Stomach smooth muscle (tissue), 2 donors: ENCODE measurements at regions not wholly inside any gene's neighbourhood (a gene's known extent, or its start where the extent isn't known, plus 50 kb on each side); places are given as distances from the start of the nearest gene placed in this dataset.

Experiments used
- H3K27ac ChIP-seq: one replicate; pipeline ENCODE4 v1.7.0; 2013; ENCODE audit warnings: mild to moderate bottlenecking, low read length, inconsistent platforms
- H3K27me3 ChIP-seq, 2 donors: one replicate each; pipeline ENCODE4 v1.7.0; 2013; ENCODE audit warnings: low read length in 2 of 2; ENCODE audit not compliant: insufficient read depth in 2 of 2, control insufficient read depth in 1 of 2
- H3K36me3 ChIP-seq, 2 donors: one replicate each; pipeline ENCODE4 v1.7.0; 2013; ENCODE audit warnings: low read length in 2 of 2; ENCODE audit not compliant: control insufficient read depth in 2 of 2, insufficient read depth in 2 of 2
- H3K4me1 ChIP-seq: one replicate; pipeline ENCODE4 v1.7.0; 2013; ENCODE audit warnings: low read length; ENCODE audit not compliant: control insufficient read depth, insufficient read depth
- H3K4me3 ChIP-seq, 2 donors: one replicate each; pipeline ENCODE4 v1.7.0; 2013; ENCODE audit warnings: low read length in 2 of 2
- H3K9ac ChIP-seq, 2 donors: one replicate each; pipeline ENCODE4 v1.7.0; 2013; ENCODE audit warnings: low read length in 2 of 2, mild to moderate bottlenecking in 1 of 2
- H3K9me3 ChIP-seq, 2 donors: one replicate each; pipeline ENCODE4 v1.7.0; 2013; ENCODE audit warnings: low read length in 2 of 2; ENCODE audit not compliant: control insufficient read depth in 2 of 2
- donor health status: healthy.
- donor health status: Pancreatic carcinoma.

DNA sequence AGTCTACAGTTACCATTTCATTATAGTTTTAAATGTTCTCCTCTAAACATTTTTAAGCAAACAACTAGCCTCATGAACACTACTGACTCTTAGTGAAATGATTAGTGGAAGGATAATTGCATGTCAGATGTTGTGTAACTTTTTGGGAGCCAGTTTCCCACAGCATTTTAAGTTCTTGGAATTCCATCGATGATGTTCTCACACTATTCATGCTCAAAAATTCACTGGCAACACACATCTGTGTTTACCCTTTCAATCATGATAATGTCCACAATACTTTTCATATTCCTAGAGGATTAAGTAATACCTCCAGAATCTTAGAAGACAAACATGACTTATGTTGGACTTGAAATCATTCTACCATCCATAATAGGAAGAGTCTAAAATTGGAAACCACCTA, 678.1 kb upstream of the ID4 start:
- H3K9ac ChIP-seq, result no peak overlapping the region
- H3K9me3 ChIP-seq, result no peaks in the 10 kb centered on the region
- H3K36me3 ChIP-seq, result no peaks in the 10 kb centered on the region
- H3K27ac ChIP-seq, result no peak overlapping the region
- peaks cover 2% of the 10 kb centered on the region for H3K4me1 ChIP-seq
- H3K27me3 ChIP-seq, result no peaks in the 10 kb centered on the region
- no peak overlapping the region for H3K4me3 ChIP-seq

DNA sequence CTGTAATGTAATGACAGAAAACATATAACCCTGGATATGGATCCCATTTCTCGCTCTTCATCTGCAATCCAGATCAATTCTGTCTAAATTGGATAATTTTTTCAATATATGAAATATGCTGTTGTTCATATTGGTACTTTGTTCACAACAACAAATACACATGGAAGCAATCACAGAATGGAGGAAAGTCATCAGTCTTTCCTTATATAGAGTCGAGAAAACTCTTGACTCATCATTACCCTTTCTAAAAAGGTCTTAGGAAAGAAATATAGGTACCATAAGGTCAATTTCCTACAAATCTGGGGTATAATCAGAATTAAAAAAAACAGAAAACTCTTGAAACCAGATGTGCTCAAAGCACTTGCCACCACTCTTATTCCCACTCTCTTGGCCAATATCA, 677.6 kb upstream of the ID4 start:
- H3K4me3 ChIP-seq, result no peak overlapping the region
- no peak overlapping the region for H3K27ac ChIP-seq
- no peaks in the 10 kb centered on the region for H3K36me3 ChIP-seq
- no peaks in the 10 kb centered on the region for H3K4me1 ChIP-seq
- no peak overlapping the region for H3K9ac ChIP-seq
- no peaks in the 10 kb centered on the region for H3K27me3 ChIP-seq
- H3K9me3 ChIP-seq, result no peaks in the 10 kb centered on the region

DNA sequence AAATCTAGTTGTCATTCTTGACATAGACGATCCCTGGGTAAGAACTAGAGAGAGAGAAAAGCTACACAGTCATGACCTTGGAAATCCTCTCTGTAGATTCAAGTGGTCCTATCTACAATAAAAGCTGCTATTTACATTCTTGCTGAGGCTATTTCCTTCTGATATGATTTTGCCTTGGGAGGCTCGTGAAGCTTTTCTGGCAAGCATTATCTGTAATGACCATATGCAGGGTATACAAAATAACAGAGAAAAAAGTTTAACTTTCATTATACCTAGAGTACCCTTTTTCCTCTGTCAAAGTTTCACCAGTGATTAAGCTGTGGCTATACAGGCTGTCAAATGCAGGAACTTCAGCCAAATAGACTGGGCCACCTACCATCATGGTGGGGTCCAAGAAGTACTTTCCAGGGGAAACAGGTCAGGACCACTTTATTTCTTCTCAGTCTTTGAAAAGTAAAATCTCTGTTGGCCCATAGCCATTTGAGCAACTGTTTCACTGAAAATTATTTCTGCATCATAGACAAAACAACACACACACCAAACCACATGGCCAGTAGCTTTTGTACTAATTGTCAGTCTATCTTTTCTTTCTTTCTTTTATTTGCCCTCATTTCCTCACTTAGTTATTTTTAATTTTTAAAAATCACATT, 677.0 kb upstream of the ID4 start:
- no peaks in the 10 kb centered on the region for H3K36me3 ChIP-seq
- H3K27ac ChIP-seq, result no peak overlapping the region
- no peaks in the 10 kb centered on the region for H3K4me1 ChIP-seq
- no peaks in the 10 kb centered on the region for H3K27me3 ChIP-seq
- H3K9ac ChIP-seq, result no peak overlapping the region
- no peaks in the 10 kb centered on the region for H3K9me3 ChIP-seq
- H3K4me3 ChIP-seq, result no peak overlapping the region

DNA sequence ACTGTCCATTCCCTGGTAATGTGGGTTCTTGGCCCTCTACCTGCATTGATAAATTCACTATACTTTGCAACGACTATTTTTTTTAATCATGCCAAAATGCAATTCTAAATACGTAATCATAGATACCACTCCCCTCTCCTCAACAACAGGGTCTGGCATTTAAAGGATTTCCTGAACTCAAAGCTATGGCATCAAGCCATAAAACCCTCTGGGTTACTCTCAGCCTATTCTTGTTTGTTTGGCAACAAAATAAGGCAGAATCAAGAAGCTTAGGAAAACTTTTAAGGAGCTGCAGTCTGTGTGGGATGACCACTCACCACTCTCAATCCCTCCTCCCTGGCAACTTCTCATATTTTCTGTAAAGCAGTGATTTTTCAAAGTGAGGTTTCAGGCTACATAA, 669.9 kb upstream of the ID4 start:
- H3K27ac ChIP-seq, result no peak overlapping the region
- no peaks in the 10 kb centered on the region for H3K9me3 ChIP-seq
- no peak overlapping the region for H3K4me3 ChIP-seq
- no peak overlapping the region for H3K9ac ChIP-seq
- H3K27me3 ChIP-seq, result no peaks in the 10 kb centered on the region
- H3K4me1 ChIP-seq, result no peaks in the 10 kb centered on the region
- H3K36me3 ChIP-seq, result no peaks in the 10 kb centered on the region

DNA sequence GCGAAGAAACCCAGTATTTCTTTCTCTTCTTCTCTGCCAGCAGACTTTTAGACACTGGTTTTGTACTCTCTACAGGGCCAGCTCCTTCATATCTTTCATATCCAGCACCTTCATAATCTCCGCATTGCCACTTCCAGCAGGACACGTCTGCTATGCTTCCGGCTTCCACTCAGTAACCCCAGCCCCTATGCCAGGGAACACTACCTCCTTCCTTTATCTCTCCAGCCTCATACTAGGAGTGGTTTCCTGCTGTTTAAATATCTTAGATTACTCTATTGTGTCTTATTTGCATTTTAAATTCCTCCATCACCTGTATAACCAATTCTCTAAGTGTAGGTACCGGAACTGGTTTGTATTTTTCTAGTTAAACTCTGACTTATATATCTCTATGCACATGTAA, 667.8 kb upstream of the ID4 start:
- H3K4me1 ChIP-seq, result no peaks in the 10 kb centered on the region
- H3K27me3 ChIP-seq, result no peaks in the 10 kb centered on the region
- H3K4me3 ChIP-seq, result no peak overlapping the region
- no peaks in the 10 kb centered on the region for H3K36me3 ChIP-seq
- H3K9me3 ChIP-seq, result no peaks in the 10 kb centered on the region
- H3K27ac ChIP-seq, result no peak overlapping the region
- no peak overlapping the region for H3K9ac ChIP-seq

DNA sequence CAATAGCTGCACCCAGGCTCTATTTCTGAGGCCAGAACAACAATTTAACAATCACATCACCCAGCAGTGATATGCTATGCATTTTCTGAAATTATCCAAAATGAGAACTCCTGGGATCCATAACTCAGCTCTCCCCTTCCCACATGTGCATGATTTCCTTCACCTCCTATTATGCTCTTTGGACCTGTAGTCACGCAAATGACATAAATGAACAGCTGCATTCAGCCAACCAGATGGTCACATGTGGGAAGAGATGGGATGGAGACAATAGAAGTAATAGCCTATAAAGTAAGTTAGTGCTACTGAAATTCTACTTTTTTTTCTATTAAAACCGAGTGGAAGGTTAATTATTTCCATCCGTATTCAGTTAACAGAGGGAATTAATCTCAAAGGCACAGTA, 662.1 kb upstream of the ID4 start:
- Histone ChIP-seq H3K36me3 (no peaks in the 10 kb centered on the region), H3K27ac (no peak overlapping the region), H3K9me3 (peaks cover 0 to 12% of the 10 kb centered on the region in 2 donors), H3K9ac (no peak overlapping the region), H3K4me1 (no peaks in the 10 kb centered on the region), H3K27me3 (no peaks in the 10 kb centered on the region), H3K4me3 (no peak overlapping the region)

DNA sequence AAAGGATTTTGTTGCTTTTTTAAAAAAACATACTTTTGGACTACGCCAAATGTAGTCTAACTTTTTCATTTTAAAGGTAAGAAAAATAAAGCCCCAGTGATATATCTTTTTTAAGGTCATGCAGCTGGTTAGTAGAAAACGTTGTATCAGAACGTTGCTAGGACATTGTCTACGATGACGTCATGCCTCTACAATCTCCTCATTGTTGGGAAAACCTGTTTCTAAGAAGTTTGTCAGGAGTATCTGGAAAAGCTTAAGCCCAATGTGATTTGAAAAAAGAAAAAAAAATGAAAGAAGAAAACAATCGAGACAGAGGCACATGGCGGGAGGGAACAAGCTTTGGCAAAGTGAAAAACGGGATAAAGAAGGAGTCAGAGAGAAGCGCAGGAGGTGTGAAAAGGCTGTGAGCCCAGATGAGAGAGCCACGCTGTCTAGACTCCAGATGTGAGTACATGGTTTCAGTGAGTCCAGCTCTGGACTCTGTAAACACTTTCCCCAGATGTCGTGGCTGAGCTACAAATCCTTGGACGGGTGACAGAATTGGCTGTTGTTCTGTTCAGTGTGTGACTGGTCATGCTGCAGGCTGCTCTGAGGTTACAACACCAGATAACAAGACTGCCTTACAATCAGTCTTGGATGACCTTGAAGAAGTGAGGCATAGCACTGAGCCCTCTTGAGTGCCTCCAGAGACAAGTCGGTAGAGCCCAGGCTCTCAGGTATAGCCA, 656.7 kb upstream of the ID4 start:
- Histone ChIP-seq H3K27ac (no peak overlapping the region), H3K36me3 (no peaks in the 10 kb centered on the region), H3K4me1 (no peaks in the 10 kb centered on the region), H3K9ac (no peak overlapping the region), H3K27me3 (no peaks in the 10 kb centered on the region), H3K4me3 (no peak overlapping the region), H3K9me3 (peaks cover 0 to 12% of the 10 kb centered on the region in 2 donors)

DNA sequence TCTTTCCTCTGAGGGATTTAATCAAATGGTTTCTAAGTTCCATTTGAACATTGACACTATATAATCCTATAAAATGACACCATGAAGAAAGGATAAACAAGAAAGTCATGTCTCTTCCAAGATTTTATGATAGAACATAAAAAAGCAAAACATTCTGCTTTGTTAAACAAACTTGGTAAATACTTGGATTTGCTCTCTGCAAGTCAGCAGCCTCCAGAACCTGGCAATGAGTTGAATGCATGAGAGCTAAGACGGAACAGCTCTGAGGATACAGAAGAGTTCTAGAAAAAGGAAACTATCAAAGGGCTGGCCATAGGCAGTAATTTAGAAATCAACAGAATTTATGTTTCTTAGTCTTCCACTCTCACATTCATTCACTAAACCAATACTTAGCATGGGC, 656.0 kb upstream of the ID4 start:
- no peak overlapping the region for H3K9ac ChIP-seq
- no peaks in the 10 kb centered on the region for H3K4me1 ChIP-seq
- no peak overlapping the region for H3K4me3 ChIP-seq
- no peaks in the 10 kb centered on the region for H3K27me3 ChIP-seq
- H3K9me3 ChIP-seq, result peaks cover 0 to 12% of the 10 kb centered on the region in 2 donors
- H3K36me3 ChIP-seq, result no peaks in the 10 kb centered on the region
- H3K27ac ChIP-seq, result no peak overlapping the region

DNA sequence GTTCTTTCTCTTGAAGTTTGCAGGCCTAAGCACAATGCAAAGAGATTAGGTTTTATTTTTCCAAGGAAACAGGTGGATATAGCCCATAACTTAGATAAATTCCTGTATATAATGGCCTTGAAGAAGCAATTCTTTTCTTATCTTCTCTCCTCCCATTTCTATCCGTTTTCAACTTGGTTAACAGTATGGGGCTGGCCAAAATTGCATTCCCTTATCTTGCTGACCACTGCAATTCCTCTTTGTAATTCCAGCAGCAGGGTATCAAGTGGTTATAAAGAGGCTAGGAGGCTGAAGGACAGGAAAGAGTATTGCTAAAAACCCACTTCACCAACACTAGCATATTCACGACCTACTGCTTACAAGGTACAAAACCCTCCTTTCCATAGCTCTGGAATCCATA, 643.5 kb upstream of the ID4 start:
- H3K27me3 ChIP-seq, result no peaks in the 10 kb centered on the region
- no peaks in the 10 kb centered on the region for H3K4me1 ChIP-seq
- H3K4me3 ChIP-seq, result no peak overlapping the region
- no peaks in the 10 kb centered on the region for H3K9me3 ChIP-seq
- H3K36me3 ChIP-seq, result no peaks in the 10 kb centered on the region
- H3K27ac ChIP-seq, result no peak overlapping the region
- H3K9ac ChIP-seq, result no peak overlapping the region

DNA sequence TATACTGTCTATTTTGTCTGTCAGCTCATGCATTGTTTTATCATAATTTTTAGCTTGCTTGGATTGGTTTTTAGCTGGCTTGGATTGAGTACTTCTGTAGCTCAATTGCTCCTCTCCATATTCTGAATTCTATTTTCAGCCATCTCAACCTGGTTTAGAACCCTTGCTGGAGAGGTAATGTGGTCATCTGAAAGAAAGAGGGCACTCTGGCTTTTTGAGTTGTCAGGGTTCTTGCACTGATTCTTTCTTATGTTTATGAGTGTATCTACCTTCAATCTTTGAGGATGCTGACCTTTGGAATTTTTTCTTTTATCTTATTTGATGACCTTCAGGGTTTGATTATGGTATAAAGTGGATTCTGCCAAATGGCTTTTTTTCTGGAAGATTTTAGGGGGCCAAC, 632.7 kb upstream of the ID4 start:
- H3K4me1 ChIP-seq, result no peaks in the 10 kb centered on the region
- no peak overlapping the region for H3K4me3 ChIP-seq
- no peak overlapping the region for H3K9ac ChIP-seq

DNA sequence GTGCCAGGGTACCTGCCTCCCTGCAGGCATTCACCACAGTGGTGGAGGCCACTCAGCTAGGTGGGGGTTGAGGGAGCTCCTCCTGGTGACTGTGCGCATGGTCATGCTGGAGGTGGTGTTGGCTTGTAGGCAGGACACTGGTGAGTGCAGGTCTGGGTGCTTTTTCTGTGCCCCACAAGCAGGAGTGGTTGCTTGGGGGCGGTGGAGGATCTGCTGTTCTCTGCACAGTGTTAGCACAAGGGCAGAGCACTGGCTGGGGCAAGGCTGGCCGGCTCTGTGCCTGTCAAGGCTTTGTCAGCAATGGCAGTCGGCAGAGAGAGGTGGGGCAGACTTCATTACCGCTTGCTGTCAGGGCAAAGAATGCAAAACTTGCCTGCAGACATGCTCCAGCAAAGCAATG, 632.1 kb upstream of the ID4 start:
- no peaks in the 10 kb centered on the region for H3K36me3 ChIP-seq
- no peaks in the 10 kb centered on the region for H3K9me3 ChIP-seq
- no peak overlapping the region for H3K4me3 ChIP-seq
- H3K27ac ChIP-seq, result no peak overlapping the region
- no peaks in the 10 kb centered on the region for H3K4me1 ChIP-seq
- H3K27me3 ChIP-seq, result no peaks in the 10 kb centered on the region
- H3K9ac ChIP-seq, result no peak overlapping the region

More for the DNA sequence above, 632.7 kb upstream of the ID4 start:
- Histone ChIP-seq H3K36me3 (no peaks in the 10 kb centered on the region), H3K9me3 (no peaks in the 10 kb centered on the region), H3K27me3 (no peaks in the 10 kb centered on the region), H3K27ac (no peak overlapping the region)
